GM12865 (cell line): ENCODE measurements at regions not wholly inside any gene's neighbourhood (a gene's known extent, or its start where the extent isn't known, plus 50 kb on each side); places are given as distances from the start of the nearest gene placed in this dataset.

Source experiments
- DNase-seq: peaks from one replicate; pipeline ENCODE4 v3.0.0; 2010; ENCODE audit warnings: low read depth
- H3K4me3 ChIP-seq: 2 replicates; pipeline ENCODE4 v1.5.1; 2011; ENCODE audit warnings: mild to moderate bottlenecking, low read depth, low read length, control low read depth
- CTCF ChIP-seq: IDR thresholded peaks from 2 replicates; pipeline ENCODE4 v1.5.1; 2011; ENCODE audit warnings: low read length, control low read depth, low read depth, inconsistent platforms; ENCODE audit not compliant: insufficient read depth; ENCODE audit errors: missing control alignments

DNA sequence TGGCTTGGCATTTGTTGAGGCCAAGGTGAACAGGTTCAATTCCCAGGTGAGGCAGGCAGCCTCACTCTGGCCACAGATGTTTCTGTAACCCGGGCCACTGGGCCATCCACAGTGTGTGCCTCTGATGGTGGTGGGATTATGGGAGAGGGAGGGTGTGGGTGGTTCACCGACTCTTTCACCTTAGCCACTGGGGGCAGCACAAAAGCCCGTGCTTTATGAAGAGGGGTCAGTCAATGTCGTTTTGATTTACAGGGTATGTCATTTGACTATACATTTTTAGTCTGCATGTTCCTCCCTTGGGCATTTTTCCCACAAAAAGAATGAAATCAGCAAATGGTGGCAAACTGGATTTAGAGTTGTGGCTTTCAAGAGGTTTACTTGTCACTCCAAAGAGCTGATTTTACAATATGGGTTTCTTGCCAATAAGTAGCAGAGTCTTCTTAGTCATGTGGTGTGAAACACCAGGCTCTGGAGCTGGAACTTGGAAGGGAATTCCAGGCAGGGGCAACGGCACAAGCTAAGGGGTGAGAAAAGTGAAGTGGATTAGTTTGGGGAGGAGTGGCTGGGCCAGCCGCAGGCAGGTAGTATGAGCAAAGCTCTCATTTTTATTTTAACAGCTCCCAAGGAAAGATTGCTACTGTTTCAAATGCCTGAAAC lies 217.8 kb upstream of the ZBED5 start:
- TF ChIP-seq CTCF, result peak; percentile 6
- no peak for DNase-seq
- no peak overlapping the region for H3K4me3 ChIP-seq

GRCh38 chr11:11074686-11075335 lies 217.0 kb upstream of the ZBED5 start:
- TF ChIP-seq CTCF, result no peak
- no peak overlapping the region for H3K4me3 ChIP-seq
- no peak for DNase-seq

GRCh38 chr11:11073996-11074395 lies 216.1 kb upstream of the ZBED5 start:
- no peak for TF ChIP-seq CTCF
- no peak for DNase-seq
- no peak overlapping the region for H3K4me3 ChIP-seq

GRCh38 chr11:11072067-11072466 lies 214.2 kb upstream of the ZBED5 start:
- DNase-seq, result no peak
- TF ChIP-seq CTCF, result no peak
- no peak overlapping the region for H3K4me3 ChIP-seq

DNA sequence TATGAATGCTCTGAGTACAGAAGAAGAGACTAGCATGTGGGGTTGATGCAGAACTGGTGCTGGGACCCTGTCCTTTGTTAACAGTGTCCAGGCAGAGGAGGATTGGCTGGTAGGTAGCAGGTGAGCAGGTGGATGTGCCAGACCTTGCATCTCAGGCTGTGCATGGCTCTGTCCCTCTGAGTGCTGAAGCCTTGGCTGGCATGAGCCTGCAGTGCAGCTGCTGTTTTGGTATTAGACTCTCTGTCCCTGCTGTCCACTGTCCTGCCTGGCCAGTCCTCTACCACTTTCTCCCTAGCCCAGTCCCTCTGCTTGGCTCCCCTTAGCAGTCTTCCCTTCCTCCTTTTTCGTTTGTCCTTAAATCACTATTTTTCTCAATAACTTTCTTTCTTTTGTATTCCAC lies 213.6 kb upstream of the ZBED5 start:
- TF ChIP-seq CTCF, result no peak
- H3K4me3 ChIP-seq, result no peak overlapping the region
- no peak for DNase-seq

GRCh38 chr11:11070976-11071375 lies 213.1 kb upstream of the ZBED5 start:
- TF ChIP-seq CTCF, result no peak
- no peak for DNase-seq
- H3K4me3 ChIP-seq, result no peak overlapping the region
